GM21737 (cell line): ENCODE measurements at regions not wholly inside any gene's neighbourhood (a gene's known extent, or its start where the extent isn't known, plus 50 kb on each side); places are given as distances from the start of the nearest gene placed in this dataset.

Experiments
- ATAC-seq: cut with Tn5 transposase; IDR thresholded peaks from one replicate; pipeline ENCODE4 v1.9.1; 2021; ENCODE audit warnings: mild to moderate bottlenecking, moderate library complexity; ENCODE audit not compliant: unreplicated experiment

DNA sequence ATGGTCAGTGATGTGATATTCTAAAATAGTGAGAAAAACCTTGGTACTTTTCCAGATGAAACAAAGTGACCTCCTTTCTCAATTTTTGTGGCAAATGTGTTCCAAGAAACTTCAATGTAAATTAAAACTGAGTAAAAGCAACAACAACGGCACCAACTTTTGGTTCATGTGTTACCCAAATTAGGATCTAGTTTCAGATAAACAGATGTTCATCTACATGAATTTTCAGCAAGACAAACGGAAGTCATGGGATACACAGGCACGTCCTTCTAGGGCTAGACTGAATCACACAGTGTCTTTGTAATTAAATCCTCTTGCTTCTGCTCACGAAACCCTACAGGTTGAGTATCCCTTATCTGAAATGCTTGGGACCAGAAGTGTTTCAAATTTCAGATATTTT is 915.2 kb downstream of the TFAP2A start:
- no peak for ATAC-seq

DNA sequence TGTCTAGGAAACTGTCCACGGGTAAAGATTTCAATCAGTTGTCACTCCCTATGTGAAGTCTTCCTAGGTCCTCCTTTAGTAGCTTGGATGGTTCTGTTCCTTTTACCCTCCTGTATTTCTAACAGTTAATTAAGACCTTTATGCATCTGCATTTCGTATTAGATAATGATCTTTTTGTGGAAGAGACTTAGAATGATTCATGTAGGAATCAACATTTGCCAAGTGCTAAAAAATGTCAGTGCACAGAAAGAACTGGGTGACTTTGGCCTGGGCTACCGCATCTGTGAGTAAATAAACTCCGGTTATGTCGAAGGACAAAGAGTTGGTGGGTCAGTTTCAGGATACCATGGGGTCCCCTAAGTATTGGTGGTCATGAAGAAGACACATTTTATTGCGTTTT is 918.0 kb downstream of the TFAP2A start:
- ATAC-seq = no peak

DNA sequence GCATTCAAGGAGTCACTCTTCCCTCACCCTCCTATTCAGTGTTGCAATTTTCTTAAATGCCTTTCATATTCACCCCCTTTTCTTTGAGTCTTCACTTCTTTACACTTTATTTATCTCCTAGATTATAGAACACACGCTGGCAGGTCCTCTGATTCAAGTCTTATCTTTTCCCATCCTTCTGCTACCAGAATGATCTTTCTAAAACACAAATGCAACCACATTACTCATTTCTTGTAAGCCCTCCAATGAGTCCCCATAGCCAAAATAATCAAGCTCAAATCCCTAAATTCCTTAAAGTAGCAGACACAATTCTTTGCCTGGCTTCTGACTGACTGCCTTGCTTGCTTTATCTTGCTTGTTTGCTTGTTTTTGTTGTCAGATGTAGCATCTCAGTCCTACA is 920.0 kb downstream of the TFAP2A start:
- no peak for ATAC-seq

DNA sequence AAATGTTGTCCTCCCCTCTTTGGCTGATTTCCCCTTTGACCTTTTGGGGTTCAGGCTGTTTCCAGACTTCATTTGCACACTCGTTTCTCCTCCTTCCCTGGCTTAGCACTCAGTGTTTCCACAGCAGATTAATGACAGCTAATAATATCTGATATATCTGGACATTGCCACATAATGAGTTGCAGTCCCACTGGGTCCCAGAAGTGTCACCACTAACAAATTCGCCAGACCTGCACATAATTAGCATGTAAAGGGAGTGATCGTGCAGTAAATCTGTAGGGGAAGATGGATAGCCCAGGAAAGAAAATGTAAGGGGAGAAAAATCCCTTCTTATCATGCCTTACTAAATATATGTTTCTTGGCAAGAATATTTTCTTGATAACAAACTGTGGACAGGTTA is 922.1 kb downstream of the TFAP2A start:
- no peak for ATAC-seq

DNA sequence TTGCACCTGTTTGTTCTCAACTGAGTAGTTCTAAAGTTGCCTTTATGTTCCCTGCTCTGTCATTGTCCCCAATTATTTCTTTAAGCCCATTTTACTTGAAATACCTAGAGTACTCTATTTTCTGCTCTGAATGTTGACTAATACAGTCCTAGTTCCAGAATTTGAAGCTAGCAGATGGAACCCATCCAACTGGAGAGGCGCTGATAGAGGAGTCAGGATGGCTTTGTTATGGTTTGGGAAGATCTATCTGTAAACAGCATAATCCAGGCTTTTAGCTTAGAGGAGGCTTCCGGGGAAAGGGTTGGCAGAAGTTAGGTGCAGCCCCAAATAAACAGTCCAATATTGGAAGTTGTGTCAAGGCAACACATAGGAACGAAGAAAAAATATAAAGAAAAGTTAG is 927.7 kb downstream of the TFAP2A start:
- no peak for ATAC-seq

DNA sequence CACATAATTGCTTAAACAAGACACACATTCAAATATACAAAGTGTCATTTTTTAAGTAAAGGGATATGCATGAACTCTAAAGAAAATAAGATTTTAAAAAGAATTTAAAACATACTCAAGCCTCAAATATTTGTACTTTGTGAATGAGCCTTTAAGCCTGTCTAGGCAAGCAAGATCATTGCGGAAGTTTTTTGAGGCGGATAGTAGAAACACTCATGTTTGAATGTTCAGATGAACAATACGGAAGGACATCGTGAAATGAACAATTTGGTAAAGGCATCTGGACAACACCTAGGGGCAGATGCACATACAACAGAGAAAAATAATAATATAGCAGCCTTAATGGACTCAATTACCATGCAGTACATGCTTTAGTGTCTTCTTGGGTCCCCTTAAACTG is 928.9 kb downstream of the TFAP2A start:
- ATAC-seq = no peak

DNA sequence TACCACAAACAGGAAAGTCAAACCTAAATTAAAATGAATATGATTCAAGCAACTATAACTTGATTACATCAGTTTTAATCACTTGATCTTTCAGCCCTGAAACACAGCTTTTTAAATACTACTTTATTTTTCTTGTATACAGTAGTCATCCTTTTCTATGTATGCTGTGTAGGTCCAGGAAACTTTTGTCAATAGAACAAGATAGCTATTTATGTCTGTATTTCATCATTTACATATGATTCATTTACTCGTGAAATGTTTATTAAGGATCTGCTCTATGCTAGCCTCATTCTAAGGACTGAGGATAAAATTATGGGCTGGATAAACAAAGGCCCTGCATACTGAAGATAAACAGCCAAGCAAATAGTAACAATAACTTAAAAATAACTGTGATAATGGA is 930.2 kb downstream of the TFAP2A start:
- ATAC-seq = no peak

DNA sequence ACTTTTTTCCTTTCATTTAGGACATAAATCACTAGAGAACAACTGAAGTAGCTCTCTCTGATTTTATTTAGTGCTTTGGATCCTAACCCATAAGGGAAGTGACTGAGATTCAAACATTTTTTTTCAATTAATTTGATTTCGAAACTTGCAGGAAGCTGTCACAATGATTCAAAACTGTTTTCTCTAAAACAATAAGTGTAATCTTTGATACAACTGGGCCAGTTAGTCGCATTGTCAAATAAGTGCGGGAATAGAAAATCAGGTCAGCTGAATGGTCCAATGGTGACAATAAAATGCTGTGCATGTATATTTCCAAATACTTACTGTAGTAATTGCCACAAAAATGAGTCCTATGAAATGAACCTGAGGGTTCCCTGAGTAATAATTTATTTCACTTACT is 930.8 kb downstream of the TFAP2A start:
- ATAC-seq = no peak

DNA sequence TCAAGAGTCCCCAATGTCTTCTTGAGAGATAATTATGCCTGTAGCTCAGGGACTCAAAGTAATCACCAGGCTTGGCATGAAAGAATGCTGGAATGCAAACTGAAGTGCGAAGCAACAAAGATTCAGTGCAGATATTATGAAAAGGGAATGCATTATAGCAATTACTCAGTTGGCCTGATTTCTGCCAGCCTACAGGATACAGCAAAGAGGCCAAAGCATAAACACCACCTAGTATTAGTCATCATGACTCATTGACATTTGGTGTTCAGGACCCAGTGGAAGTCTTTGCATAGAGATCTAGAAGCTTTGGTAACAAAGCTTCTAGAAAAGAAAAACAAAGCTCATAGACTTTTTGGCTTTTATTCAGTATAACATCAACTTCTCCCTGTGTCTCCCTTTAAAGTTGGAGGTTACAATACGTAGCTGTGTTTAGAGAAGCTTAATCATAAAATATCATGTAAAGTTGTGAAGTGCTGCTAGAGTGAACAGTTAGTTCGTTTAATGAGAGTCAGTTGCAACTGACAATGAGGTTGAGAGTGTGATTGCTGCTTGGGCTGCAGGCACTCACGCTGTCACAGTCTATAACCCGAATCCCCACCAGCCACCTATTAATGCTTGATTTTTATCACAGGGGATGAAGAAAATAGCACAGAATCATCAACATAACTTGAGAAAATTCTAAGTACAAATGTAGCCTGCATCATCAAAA is 932.7 kb downstream of the TFAP2A start:
- ATAC-seq = no peak

DNA sequence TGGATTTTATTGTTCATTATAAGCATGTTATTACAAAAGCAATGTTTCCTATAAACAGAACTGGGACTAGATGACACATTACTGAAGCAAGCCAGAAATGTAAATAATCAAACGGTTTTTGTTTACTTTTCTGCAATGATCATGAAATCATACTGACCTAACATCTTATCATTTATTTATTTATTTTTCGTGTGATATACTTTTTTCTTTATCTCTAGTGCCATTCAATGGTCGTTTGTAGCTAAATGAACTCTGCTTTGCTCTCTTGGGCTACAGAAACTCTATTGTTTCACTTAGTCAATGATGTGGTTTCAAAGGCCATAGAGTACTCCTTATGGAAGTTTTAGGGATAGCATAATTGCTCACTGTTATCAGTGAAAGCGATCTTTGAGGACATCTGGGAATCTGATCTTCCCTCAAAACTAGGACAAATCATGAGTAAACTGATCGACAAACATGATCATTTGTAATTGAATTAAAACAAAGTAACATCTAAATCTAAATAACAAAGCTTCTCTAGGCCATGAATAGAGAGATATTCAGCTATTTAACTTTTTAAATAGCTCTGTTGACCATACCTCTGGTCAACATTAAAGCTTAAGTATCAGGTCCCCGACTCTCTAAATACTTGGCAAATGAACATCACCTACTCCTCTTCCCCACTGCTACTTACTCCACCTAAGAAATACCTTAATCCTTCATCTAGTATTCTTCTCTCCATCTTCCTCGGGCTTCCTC is 933.4 kb downstream of the TFAP2A start:
- no peak for ATAC-seq

DNA sequence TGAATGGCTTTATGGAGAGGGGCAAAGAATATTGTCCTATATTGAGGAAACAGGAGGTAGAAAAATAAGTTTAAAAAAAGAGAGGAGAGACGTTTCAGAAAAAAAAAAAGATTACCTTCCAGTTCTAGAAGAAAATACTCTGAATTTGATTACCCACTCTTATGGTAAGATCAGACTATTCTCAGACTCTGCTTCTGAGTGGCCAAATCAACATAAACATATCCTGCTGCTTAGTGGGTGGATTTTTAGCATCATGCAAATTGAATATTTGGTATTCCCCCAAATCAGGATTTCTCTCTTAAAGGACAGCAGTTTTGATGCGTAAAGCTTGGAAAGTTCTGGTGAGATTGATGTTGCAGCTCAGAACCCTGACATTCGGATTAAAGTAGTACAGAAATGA is 946.6 kb downstream of the TFAP2A start:
- no peak for ATAC-seq

DNA sequence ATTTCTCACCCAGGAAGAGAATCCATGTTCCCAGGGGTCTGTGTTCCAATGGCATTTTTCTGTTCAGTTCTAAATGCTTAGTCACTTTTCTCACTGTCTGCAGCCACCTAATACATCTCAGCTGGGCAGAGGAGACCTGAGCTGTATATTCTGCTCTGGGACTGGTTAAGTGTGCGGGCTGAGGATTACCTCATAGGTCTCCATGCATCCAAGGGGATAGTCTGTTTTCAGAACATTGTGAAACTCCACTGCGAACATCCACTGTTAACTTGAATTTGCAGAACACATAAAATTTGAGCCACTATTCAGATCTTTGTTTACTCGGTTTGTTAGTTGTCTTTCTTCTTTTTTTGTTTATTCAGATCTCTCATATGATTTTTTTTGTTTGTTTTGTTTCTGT is 947.1 kb downstream of the TFAP2A start:
- ATAC-seq = no peak

DNA sequence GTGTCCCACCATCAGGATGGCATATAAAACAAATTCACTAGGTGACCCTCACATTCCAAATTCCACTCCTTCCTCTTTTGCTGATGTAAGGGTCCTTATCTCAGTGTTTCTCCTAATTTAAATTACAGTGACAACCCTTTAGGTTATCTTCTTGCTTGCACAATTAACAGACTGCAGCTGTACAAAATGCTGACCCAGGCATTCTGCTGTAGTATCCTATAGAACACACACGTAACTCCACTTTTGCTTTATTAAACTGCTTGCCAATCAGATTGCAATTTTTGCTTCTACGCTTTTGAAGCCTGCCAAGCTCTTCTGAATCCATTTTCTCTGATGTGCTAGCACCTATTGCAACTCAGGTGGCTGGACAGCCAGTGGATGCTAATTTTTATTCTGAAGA is 950.3 kb downstream of the TFAP2A start:
- ATAC-seq = no peak

DNA sequence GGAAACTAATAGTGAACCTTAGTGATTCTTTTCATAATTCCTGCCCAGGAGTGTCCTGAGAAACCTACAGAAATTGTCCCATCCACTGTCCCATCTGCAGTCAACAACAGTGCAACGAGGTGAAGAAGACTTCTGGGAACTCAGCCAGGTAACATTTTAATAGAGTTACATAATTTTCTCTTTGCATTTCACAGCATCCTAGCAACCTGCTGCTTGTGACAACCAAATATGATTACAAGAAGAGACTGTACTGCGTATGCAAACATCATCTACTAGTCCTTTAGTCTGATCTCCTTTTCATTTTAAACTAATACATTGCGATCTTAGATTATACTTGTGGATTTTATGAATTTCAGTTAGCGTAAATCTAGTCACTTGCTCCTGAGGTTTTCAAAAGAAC is 951.6 kb downstream of the TFAP2A start:
- ATAC-seq = no peak

DNA sequence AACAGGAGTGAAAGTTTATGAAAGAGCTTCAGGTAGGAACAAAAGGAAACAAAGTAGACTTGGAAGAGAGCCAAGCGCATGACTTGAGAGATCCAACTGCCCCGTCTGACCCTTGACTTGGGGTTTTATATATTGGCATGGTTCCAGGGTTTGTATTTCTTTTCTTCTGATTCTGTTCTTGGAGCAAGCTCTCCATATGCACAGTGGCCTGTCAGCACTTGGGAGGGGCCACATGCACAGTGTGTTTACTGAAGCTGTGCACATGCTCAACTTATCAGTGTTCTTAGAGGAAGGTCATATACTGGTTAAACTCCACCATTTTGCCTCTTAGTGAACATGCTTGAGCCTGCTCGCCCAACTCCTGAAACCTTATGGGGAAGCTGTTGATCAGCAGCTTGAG is 953.7 kb downstream of the TFAP2A start:
- ATAC-seq = no peak

DNA sequence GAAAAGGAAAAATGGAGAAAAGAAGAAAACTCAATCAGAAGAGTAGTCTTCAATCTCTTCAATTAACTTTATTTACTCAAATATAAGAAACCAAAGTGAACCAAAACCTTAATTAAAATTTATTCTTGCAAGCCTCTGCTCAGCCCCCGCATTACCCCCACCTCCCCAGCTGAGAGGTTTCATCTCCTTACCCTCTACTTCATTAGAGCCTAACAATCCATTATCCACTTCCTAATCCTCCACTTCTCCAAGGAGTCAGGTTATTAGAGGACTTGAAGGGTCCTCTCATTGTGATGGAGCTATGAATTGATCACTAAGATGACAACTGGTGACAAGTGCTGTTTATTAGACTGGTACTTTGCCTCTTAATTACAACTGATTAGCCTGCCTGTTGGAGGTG is 956.5 kb downstream of the TFAP2A start:
- no peak for ATAC-seq

DNA sequence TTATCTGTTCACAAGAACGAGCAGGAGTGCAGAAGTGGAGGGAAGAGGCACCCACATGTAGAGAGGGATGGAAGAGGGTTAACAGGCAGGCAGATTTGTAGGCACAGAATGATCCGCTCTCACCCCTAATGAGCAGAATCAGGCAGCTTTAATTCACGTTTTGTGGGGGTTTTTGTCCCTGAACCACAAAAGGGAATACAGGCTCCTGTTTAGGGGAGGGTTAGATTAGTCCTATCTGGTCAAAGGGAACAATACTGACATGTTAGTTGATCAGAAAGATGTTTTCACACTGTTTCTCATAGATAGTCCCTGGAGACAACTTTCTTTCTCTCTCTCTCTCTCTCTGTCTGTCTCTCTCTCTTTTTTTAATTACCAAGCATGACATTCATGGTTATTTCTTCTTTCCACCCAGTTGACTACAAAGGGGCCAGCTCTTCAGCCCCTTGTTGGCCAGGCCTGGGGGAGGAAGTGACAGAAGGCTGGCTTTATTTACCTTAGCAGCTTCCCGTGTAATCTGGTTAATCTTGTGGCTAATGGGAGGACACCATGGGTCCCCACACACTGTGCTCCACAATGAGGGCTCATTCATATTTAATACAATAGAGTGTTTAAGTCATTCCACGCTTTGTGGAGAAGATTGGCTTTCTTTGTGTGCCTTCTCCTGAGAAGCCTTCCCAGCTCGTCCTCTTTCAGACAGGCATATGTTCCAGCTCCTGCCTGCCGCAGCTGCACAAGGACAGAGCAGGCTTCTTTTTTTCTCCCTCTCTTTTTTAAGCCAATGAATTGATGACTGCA is 958.8 kb downstream of the TFAP2A start:
- ATAC-seq = no peak

DNA sequence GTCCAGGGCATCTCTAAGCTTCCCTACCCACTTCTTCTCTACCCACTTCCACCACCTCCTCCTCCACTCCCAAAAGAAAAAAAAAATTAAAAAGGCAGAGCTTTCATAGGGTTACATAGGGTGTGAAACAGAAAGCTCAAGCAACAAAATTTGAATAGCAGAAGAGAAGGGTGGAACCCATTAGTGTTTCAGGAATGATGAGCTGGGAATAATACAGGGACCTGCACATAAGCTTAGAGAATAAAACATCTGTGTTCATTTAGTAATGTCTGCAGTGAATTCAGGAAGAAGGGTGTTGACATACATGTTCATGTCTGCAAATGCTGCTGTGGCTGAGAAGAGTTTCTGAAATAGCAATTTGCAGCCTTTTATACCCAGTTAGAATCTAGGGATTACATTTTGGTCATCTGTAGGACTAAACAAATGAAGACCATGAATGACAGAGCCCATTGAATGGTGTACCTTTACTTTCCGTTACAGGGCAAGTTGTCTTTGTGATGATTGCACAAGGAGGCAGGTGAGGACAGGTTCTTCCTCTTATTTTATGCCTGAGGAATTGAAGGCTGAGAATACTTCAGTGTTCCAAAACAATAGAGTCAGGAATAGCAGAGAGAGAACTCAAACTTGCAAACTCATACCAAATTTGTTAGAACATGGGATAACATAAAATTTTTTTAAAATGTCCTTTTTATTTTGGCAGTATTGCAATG is 975.1 kb downstream of the TFAP2A start:
- no peak for ATAC-seq

DNA sequence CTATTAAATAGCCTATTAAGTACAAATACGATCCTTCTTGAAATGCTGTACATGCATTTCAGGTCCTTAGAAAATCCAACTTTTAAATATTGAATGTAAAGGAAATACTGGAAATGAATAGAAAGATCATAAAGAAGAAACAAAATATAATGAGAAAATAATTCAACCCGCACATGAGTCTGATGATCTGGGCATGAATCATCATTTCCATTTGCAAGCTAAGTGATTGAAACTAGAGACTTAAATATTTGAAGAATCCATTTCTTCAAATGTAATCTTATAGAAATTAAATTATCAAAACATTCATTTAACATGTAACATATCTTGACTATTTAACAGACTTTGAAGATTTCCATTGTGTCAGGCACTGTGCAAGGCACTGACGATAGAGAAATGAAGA is 977.0 kb downstream of the TFAP2A start:
- no peak for ATAC-seq

DNA sequence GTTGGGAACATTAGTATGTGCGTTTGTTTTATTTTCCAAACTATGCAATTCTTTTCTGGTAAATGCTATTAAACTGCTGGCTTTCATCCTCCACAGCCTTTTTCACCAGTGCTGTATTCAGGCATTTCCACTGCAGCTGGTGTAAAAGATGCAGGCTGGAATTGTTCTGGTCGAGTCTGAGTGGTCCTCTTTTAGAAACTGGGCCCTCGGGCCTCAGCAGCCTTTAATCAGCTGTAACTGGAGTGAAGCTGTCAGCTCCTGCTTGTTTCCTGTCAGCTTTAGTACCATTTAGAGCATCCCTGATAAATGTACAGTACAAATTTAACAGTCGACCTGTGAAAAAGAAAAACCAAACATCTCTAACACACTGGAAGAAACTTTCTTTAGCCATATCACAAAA is 979.6 kb downstream of the TFAP2A start:
- ATAC-seq = no peak

DNA sequence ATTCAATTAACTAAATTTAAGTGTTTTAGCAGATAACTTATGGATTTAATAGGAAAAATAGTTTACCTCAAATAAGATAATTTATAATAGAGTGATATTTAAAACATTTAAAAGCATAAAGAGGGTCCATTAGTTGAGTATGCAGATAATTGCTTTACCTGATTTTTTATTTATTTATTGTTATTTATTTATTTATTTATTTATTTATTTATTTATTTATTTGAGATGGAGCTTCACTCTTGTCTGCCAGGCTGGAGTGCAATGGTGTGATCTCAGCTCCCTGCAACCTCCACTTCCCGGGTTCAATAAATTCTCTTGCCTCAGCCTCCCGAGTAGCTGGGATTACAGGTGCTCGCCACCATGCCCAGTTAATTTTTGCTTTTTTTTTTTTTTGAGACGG is 982.9 kb downstream of the TFAP2A start:
- ATAC-seq = no peak
